GM19455 (cell line): ENCODE measurements at regions not wholly inside any gene's neighbourhood (a gene's known extent, or its start where the extent isn't known, plus 50 kb on each side); places are given as distances from the start of the nearest gene placed in this dataset.
A peak's percentile ranks its signal among the peaks of the same experiment; 100 is the strongest.
"Not testable (repeated sequence)": the region's sequence is repeated elsewhere in the genome, so short reads cannot be mapped to it uniquely, and the experiment has no call there.

Experiments
- ATAC-seq: cut with Tn5 transposase; IDR thresholded peaks from one replicate; pipeline ENCODE4 v1.9.1; 2021; ENCODE audit not compliant: unreplicated experiment

DNA sequence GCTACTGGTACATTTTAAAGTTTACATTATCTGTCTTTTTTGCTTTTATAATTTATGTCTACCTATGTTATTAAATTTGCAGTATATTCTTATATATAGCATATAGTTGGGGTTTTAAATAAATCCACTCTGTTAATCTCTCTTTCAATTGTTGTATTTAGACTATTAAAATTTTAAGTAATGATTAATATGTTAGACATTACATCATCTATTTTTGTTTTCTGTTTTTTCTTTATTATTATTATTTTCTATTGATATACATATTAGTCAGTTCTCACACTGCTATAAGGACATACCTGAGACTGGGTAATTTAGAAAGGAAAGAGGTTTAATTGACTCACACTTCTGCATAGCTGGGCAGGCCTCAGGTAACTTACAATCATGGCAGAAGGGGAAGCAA is 1338.2 kb upstream of the GJE1 start:
- no peak for ATAC-seq

DNA sequence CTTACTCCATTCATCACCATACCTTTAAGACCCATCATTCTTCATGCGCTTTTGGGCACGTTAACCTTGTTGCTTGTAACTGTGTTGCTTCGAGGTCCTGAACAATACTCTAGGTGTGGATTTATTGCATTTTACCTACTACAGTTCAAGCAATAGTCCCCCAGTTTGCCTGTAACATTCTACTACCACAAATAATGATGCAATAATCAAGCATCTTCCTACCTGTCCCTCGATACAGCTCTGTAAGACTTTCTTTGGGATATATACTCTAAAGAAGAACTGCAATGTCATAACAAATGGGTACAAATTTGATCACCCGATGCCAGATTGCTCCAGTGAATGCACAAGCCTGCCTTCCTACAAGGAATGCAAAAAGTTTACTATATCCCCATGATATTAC is 1342.6 kb upstream of the GJE1 start:
- ATAC-seq, result no peak

DNA sequence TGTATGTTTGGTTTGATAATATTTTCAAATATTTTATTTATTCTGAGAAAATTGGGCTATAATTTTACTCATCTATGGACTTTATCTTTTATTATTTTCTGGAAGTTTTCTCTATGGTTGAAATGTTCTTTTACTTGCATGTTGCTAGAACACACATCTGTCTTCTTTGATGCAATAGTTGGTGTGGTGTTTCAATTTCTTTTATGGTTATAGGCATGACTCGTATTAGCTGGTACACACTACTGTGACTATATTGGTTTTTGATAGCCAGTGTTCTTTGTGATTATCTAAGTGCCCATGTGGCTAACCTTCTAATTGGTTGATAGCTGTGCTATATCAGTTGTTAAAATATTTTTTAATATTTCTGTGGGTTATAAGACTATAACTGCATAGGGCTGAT is 1343.3 kb upstream of the GJE1 start:
- no peak for ATAC-seq

DNA sequence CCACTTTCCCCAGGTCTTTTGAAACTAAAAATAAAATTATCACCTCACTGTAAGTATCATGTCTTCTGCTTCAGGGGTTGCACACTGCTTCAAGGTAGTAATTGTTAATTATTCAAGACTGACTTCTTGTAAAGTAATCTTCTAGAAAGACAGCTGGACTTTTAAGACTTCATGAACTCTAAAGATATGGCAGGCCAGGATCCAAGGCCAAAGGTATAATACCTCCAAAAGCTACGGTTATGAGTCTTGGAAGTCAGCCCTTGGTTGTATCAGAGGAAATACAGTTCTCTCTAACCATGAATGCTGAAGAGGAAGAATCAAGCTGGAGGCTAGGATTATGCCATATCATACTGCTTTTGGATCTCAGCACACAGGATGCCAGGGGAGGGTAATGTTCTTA is 1346.8 kb upstream of the GJE1 start:
- ATAC-seq, result no peak

DNA sequence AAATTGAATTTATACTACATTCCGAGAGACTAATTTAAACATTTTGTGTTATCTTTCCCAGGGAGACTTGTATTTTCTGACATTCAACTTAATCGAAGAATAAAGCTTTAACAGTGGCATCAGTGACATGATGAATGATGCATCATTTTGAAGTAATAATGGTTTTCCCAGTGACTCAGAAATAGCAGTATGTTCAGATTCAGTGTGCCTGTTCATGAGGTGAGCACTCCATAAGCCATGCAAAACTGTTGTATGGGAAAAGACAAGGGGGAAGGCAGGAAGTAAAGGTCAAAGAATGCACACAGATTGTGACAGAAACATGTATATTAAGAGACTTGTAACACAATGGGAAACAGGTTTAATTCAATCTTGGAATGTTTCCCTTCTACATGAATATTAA is 1348.2 kb upstream of the GJE1 start:
- no peak for ATAC-seq

DNA sequence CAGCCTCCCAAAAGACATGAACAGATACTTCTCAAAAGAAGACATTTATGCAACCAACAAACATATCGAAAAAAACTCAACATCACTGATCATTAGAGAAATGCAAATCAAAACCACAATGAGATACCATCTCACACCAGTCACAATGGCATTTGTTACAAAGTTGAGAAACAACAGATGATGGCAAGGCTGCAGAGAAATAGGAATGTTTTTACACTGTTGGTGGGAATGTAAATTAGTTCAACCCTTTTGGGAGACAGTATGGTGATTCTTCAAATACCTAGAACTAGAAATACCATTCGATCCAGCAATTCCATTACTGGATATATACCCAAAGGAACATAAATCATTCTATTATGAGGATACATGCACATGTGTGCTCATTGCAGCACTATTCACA is 1349.2 kb upstream of the GJE1 start:
- not testable (repeated sequence) for ATAC-seq

DNA sequence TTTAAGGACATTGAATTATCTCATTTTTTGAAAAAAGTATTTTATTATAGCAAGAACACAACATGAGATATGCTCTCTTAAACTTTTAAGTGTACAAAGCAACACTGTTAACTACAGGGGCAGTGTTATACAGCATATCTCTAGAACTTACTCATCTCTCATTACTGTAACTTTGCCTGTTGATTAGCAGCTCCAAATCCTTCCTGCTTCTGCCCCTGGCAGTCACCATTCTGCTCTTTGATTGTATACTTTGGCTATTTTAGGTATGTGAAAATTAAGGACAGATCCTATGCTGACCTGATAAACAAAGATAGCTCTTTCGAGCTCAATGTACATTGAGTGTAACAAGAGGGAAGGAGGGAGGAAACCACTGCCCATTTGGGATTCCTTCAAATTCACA is 1349.8 kb upstream of the GJE1 start:
- ATAC-seq, result no peak

DNA sequence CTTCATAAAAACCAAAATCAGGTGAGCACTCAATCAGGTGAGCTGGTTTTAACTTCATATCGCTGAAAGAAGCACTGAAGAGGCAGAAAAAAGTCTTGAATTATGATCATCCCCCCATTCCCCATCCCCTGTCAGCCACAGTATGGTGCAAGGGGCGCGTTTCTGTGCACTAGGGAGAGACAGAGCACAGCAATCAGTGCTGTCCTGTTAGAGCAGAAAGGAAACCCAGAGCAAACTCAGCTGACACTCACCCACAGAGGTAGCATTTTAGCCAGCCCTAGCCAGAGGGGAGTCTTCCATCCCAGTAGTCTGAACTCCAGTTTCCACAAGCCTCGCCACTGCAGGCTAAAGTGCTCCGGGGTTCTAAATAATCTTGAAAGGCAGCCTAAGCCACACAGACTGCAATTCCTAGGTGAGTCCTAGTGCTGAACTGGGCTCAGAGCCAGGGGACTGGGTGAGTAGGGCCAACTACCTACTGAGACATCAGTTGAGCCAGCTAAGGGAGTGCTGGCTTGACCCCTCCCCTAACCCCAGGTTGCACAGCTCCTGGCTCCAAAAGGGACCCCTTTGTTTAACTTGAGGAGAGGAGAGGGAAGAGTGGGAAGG is 1352.6 kb upstream of the GJE1 start:
- ATAC-seq, result no peak

DNA sequence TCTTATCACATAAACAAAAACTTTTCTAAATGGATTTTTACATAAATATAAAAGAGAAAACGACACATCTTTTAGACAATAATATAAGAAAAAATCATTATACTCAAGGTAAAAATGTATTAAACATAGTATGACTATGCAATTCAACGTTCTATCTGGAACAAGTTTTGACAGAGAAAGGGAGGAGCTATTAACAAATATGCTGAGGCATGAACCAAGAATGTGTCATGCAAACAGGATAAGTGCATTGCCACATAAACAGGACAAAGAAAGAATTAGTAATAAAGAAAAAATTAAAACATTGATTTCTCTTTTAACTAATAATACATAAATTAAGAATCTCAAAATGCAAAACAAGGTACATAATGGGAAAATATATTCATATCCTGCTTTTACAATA is 1353.4 kb upstream of the GJE1 start:
- ATAC-seq, result no peak

DNA sequence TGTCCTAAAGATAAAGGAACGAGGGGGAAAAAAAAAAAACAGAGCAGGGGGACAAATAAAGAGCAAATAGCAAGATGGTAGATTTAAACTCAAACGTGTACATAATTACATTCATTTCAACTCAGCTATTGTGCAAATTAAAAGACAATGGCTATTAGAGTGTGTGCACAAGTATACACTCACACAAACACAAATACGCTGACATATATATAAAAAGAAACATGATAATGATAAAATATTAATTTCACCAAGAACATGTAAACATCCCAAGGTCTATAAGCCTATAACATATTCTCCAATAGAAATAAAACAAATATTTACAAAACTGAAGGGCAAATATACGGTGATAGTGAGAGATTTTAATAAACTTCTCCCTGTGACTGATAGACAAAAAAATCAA is 1354.9 kb upstream of the GJE1 start:
- no peak for ATAC-seq

DNA sequence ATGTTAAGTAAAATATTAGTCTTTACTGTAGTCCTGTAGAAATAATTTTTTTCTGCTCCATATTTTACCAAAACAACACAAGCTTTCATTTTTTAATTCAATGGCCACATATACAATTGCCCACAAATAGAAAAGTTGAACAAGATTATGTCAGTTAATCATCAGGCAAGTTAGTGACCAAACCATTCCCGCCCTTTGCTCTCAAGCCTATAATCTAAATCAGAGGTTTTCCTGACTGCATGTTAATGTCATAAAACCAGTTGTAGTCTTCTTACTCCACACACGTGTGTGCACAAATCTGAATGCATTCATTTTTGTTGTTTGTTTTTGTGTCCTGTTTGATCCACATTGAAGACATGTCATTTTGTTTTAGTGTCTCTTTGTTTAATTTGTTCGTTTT is 1357.7 kb upstream of the GJE1 start:
- ATAC-seq, result no peak

DNA sequence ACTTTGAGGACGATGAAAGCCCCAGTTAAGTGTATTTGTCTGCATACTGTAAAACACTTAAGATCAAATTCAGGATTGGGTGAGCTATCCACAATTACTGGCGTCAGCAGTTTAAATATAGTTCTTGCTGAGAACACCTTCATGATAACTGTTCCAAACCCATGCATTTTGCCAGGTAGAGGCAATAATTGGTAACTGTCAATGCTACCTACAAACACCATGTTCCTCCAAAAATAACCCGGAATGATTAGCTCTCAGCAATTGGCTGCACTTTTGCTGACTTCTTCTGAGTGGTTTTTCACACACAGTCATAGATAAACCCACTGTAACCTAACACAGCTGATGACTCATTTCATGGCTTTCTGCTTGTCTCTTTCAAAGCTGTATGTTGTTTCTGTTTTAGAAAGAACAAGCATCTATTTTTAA is 1358.6 kb upstream of the GJE1 start:
- ATAC-seq, result peak; percentile 98

DNA sequence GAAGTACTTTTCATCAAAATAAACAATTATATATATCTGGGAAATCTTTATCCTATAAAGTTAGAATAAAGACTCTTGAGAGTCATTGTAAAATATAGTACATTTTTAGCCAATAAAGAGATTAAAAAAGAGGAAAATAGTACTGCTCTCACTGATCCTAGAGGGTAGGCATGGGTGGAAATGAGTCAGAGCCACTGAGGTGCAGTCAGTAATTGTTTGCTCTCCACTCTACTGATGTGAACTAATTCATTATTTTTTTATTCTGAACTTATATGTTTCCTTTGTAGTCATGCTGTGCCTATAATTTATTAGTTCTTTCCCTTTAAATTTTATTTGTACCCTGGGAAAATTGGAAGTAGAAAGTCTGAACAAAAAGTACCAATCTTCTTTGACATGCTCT is 1359.4 kb upstream of the GJE1 start:
- no peak for ATAC-seq

DNA sequence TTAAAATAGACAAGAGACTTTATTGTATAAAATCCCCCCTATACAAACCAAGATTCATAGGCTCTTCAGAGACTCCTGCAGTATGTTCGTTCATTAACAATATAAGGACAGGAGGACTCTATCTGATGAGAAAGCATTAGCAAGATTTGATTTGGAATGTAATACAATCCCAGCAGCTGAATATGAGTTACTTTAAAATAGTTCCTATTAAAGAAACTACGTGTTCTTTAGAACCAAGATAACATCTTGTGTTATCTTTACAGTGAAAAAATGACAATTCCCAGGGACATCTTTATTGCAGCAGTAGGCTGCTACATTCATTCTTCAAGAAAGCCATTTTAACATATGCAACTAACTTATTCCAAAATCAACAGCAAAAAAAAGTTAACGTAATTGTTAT is 1360.1 kb upstream of the GJE1 start:
- ATAC-seq, result no peak

DNA sequence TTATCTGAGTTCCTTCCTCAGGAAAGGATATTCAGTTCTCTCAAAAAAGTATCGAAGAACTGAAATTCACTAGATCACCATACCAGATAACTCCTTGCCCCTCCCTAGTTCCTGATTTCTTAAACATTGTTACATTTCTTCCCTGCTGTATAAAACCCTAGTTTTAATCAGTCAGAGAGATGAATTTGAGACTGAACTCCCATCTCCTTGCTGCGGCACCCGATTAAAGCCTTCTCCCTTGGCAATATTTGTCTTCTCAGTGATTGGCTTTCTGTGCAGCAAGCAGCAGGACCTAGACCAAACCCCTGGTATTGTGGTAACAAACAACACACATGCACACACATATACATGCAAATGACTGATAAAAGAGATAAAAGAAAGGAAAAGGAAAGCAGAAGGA is 1364.6 kb upstream of the GJE1 start:
- ATAC-seq, result no peak

DNA sequence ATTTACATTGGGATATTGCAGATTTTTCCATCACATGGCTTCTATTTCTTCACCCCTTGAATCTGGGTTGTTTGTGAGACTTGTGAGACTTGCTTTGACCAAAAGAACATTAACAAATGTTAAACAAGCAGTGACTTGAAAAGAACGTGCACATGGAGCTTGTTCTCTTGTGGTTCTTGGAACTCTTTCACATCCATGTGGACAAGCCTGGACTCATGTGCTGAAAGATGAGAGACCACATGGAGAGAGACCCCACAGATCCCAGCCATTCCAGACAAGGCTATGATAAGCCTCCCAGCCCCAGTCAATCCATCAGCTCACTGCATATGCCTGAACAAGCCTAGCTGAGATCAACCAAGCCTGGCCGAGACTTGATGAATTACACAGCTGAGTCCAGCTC is 1365.7 kb upstream of the GJE1 start:
- no peak for ATAC-seq

DNA sequence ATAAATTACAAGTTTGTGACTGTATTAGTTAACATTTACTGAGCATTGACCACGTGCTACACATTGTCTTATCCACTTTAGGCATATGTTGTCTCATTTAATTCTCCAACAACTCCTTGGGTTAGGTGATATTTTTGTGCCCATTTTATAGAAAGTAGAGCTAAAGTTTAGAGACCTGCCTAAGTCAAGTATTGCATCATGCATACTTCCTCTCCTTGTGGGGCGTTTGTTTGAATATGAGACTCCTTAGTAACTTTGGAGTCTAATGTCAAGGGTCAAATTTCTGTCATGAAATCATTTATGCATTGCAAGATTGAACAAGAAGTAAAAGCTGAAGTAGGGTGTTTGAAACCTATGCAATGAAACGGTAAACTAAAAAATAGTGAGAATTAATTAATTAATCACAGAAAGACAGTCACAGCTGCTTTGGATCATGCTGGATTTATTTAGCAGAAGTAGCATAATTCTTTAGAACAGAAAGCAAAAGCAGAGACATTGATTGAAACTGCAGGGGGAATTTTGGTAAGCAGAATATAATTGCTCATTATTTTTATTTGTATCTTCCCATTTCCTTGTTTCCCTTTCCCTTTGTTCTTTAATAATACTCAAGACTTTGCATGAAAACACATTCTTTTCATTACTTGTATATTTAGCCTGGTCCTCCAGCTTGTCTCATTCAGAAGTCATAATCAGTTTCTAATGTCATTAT is 1374.4 kb upstream of the GJE1 start:
- ATAC-seq, result no peak

DNA sequence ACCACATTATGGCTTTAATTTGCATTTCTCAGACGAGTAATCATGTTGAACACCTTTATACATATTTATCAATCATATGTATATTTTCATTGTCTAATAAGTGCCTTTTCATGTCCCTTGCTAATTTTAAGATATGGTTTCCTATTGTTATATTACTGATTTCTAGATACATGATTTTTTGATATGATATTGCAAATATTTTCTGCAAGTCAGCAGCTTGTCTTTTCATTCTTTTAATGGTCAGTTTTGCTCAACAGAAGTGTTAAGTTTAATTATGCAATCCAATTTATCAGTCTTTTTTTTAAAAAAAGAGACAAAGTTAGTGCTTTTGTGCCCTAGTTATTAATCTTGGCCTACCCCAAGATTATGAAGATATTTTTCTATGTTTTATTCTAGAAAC is 1377.8 kb upstream of the CITED2 start:
- ATAC-seq, result no peak

DNA sequence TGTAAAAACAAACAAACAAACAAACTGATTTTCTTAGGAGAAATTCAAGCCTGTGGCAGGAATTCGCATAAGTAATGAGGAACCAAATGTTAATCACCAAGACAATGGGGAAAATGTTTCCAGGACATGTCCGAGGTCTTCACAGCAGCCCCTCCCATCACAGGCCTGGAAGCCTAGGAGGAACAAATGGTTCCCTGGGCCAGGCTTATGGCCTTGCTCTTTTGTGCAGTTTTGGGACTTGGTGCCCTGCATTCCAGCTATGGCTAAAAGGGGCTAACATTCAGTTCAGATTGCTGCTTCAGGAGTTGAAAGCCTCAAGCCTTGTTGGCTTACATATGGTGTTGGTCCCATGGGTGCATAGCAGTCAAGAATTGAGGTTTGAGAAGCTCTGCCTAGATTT is 1372.7 kb upstream of the CITED2 start:
- no peak for ATAC-seq

DNA sequence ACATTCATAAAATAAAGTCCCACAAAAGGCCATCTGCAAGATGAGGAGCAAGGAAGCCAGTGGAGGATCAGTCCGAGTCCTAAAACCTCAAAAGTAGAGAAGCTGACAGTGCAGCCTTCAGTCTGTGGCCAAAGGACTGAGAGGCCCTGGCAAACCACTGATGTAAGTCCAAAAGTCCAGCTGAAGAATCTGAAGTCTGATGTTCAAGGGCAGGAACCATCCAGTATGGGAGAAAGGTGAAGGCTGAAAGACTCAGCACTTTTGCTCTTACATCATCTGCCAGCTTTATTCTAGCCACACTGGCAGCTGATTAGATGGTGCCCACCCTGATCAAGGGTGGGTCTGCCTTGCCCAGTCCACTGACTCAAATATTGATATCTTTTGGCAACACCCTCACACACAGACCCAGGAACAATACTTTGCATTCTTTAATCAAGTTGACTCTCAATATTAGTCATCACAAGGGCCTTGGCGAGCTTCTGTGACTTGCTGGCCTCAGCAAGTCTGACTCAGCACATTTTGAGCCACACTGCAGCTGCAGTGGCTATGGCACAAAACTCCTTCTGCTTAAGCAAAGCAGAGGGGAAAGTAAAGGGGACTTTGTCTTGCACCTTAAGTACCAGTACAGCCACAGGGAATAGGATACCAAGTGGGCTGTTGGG is 1370.3 kb upstream of the CITED2 start:
- peak; percentile 73 for ATAC-seq

DNA sequence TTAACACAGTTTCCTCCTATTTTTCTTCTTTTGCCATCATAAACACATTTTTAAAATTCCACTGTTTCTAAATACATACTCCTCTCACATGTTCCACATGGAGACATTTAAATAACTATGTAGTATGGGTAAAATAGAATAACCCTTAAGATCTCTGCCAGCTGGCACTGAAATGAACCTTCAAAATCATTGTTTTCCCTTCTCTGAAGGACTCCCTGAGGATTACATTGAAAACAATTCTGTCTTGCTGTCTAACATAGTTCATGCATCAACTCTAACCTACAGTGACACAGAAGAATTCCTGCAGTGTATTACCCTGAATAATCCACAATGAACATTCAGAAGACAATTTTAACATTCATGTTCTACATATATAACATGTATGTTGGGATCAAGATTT is 1361.8 kb upstream of the CITED2 start:
- ATAC-seq, result no peak

DNA sequence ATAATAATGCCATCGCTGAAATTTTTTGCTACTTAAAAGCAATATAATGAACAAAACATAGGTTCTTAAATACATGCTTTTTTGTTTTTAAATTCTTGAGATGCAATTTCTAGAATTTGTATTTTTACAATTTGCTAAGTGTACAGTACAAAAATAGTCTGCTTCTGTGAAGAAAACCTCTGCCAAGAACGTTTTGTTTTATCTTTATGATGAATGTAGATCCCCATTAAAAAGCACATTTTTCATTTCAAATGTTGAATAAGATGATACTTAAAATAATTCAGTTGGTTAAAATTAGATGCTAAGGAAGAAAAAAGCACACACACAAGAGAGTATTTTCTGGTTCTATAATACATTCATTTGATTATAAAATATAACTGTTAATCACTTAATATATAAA is 1358.5 kb upstream of the CITED2 start:
- ATAC-seq, result no peak

DNA sequence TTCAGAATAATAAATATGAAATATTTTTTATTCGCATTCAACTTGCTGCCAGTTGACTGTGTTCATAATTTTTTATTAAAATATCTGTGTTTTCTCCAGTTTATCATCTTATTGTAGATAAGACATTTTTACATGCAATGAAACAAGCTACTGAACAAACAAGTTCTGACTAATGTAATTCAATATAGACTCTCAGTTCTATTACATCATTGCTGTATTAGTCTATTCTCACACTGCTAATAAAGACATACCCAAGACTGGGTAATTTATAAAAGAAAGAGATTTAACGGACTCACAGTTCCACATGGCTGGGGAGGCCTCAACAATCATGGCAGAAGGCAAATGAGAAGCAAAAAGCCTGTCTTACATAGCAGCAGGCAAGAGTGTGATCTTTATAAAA is 1357.7 kb upstream of the CITED2 start:
- ATAC-seq, result no peak
